ENCODE measurements at regions not wholly inside any gene's neighbourhood (a gene's known extent, or its start where the extent isn't known, plus 50 kb on each side); places are given as distances from the start of the nearest gene placed in this dataset.

GRCh38 chr2:144943986-144944385 is 424.1 kb upstream of the ZEB2 start:
- TF ChIP-seq EZH2 (IDR thresholded peaks at IDR 0.05; ENCODE audit: low read depth), result no peak
- no peak for TF ChIP-seq CTCF (conservative IDR thresholded peaks at IDR 0.05)
